Neuronal stem cell (in vitro differentiated cells): ENCODE measurements at regions not wholly inside any gene's neighbourhood (a gene's known extent, or its start where the extent isn't known, plus 50 kb on each side); places are given as distances from the start of the nearest gene placed in this dataset.

Experiments used
- DNase-seq: peaks from one replicate; pipeline ENCODE4 v3.0.0-alpha.2; 2013; ENCODE audit warnings: low spot score
- H2AFZ ChIP-seq: one replicate; pipeline ENCODE4 v1.6.1; 2013; ENCODE audit warnings: mild to moderate bottlenecking, low read length, inconsistent platforms
- H2AK5ac ChIP-seq: 2 replicates; pipeline ENCODE4 v1.6.1; 2013; ENCODE audit warnings: low read depth, mild to moderate bottlenecking, inconsistent platforms, low read length, moderate library complexity, mixed read lengths
- H2BK120ac ChIP-seq: 2 replicates; pipeline ENCODE4 v1.6.1; 2013; ENCODE audit warnings: low read depth, mild to moderate bottlenecking, inconsistent platforms, low read length, moderate library complexity, mixed read lengths
- H2BK12ac ChIP-seq: one replicate; pipeline ENCODE4 v1.6.1; 2013; ENCODE audit warnings: low read length, inconsistent platforms
- H2BK15ac ChIP-seq: 2 replicates; pipeline ENCODE4 v1.6.1; 2013; ENCODE audit warnings: mild to moderate bottlenecking, low read length, inconsistent platforms, mixed read lengths
- H2BK5ac ChIP-seq: one replicate; pipeline ENCODE4 v1.6.1; 2013; ENCODE audit warnings: inconsistent platforms, mild to moderate bottlenecking, low read length, moderate library complexity
- H3K14ac ChIP-seq: one replicate; pipeline ENCODE4 v1.6.1; 2013; ENCODE audit warnings: low read length, inconsistent platforms
- H3K18ac ChIP-seq: 2 replicates; pipeline ENCODE4 v1.6.1; 2013; ENCODE audit warnings: low read length, inconsistent platforms
- H3K23ac ChIP-seq: 2 replicates; pipeline ENCODE4 v1.6.1; 2013; ENCODE audit warnings: low read depth, mild to moderate bottlenecking, mixed read lengths, low read length, inconsistent platforms; ENCODE audit not compliant: poor library complexity
- H3K27ac ChIP-seq: replicated peaks from 3 replicates; pipeline ENCODE4 v1.5.1; 2013; ENCODE audit warnings: low read length, inconsistent platforms
- H3K27me3 ChIP-seq, 3 experiments: 2 replicates each; pipeline ENCODE4 v1.6.1; 2013; ENCODE audit warnings: low read length in 3 of 3, mild to moderate bottlenecking in 2 of 3, inconsistent platforms in 1 of 3, low read depth in 1 of 3, mixed read lengths in 1 of 3, moderate library complexity in 1 of 3; ENCODE audit not compliant: control insufficient read depth in 3 of 3, insufficient read depth in 3 of 3
- H3K36me3 ChIP-seq, 2 donors: replicated peaks in 1 of 2; 2 replicates each; pipeline ENCODE4 v1.6.1; 2013; ENCODE audit warnings: low read length in 2 of 2; ENCODE audit not compliant: control insufficient read depth in 2 of 2, insufficient read depth in 2 of 2
- H3K4ac ChIP-seq: 2 replicates; pipeline ENCODE4 v1.6.1; 2013; ENCODE audit warnings: inconsistent platforms, mild to moderate bottlenecking, low read length, moderate library complexity
- H3K4me1 ChIP-seq, 2 donors: 1 replicate in 1 of 2; 2 replicates in 1 of 2; pipeline ENCODE4 v1.6.1; 2013; ENCODE audit warnings: low read length in 2 of 2, low read depth in 1 of 2; ENCODE audit not compliant: control insufficient read depth in 2 of 2, insufficient read depth in 1 of 2
- H3K4me2 ChIP-seq: one replicate; pipeline ENCODE4 v1.6.1; 2013; ENCODE audit warnings: mild to moderate bottlenecking, low read length, inconsistent platforms; ENCODE audit not compliant: insufficient read depth, poor library complexity, severe bottlenecking
- H3K4me3 ChIP-seq, 2 donors: 2 replicates each; pipeline ENCODE4 v1.5.1; 2013; ENCODE audit warnings: low read length in 2 of 2, mild to moderate bottlenecking in 2 of 2, inconsistent platforms in 1 of 2, moderate library complexity in 1 of 2
- H3K79me1 ChIP-seq: one replicate; pipeline ENCODE4 v1.6.1; 2013; ENCODE audit warnings: low read depth, mild to moderate bottlenecking, inconsistent platforms, low read length, moderate library complexity
- H3K9ac ChIP-seq: one replicate; pipeline ENCODE4 v1.6.1; 2013; ENCODE audit warnings: mild to moderate bottlenecking, low read depth, low read length, inconsistent platforms; ENCODE audit not compliant: poor library complexity
- H3K9me3 ChIP-seq, 2 donors: replicated peaks in 1 of 2; 2 replicates each; pipeline versions ENCODE3 to v1.6.1; 2013; ENCODE audit warnings: low read length in 2 of 2, mild to moderate bottlenecking in 2 of 2, inconsistent platforms in 1 of 2, low read depth in 1 of 2, mixed read lengths in 1 of 2, moderate library complexity in 1 of 2; ENCODE audit not compliant: control insufficient read depth in 2 of 2, insufficient read depth in 1 of 2
- H4K8ac ChIP-seq: one replicate; pipeline ENCODE4 v1.6.1; 2013; ENCODE audit warnings: low read depth, mild to moderate bottlenecking, inconsistent platforms, low read length, moderate library complexity
- H4K91ac ChIP-seq: one replicate; pipeline ENCODE4 v1.6.1; 2013; ENCODE audit warnings: low read length, low read depth, mild to moderate bottlenecking, inconsistent platforms; ENCODE audit not compliant: poor library complexity
- WGBS, 2 donors: extraction: QIAGEN DNeasy Blood & Tissue Kit; methylation state at CpG; one replicate each; pipeline ENCODE4 v1.1.7; 2013; ENCODE audit warnings: missing lambda C conversion rate in 2 of 2, mixed read lengths in 1 of 2; ENCODE audit not compliant: insufficient read length in 2 of 2, insufficient replicate concordance in 1 of 2; ENCODE audit errors: extremely low coverage in 2 of 2; 5-methylcytosine and 5-hydroxymethylcytosine counted together

- no peak overlapping the region for H3K4me3 ChIP-seq
- H4K91ac ChIP-seq: no peak overlapping the region
- no peak overlapping the region for H2BK5ac ChIP-seq
- H3K14ac ChIP-seq: no peak overlapping the region
- H2AK5ac ChIP-seq: no peak overlapping the region
- no peak overlapping the region for H2BK120ac ChIP-seq
- no peak overlapping the region for H3K4ac ChIP-seq
- H2AFZ ChIP-seq: no peak overlapping the region
- H3K36me3 ChIP-seq: no peaks in the 10 kb centered on the region
- H2BK12ac ChIP-seq: no peak overlapping the region
- no peak overlapping the region for H3K9ac ChIP-seq
- H3K4me1 ChIP-seq: peaks cover 3 to 10% of the 10 kb centered on the region in 2 donors
- H3K4me2 ChIP-seq: no peak overlapping the region
- H3K9me3 ChIP-seq: peaks cover under 1 to 5% of the 10 kb centered on the region in 2 donors
- no peak for DNase-seq
- no peak overlapping the region for H3K23ac ChIP-seq
- no peaks in the 10 kb centered on the region for H3K27me3 ChIP-seq
- H3K18ac ChIP-seq: no peak overlapping the region
- no peaks in the 10 kb centered on the region for H3K79me1 ChIP-seq
- no peak overlapping the region for H4K8ac ChIP-seq
- WGBS, 2 donors: no CpG with 5 or more reads among the region's 5 CpGs
- H2BK15ac ChIP-seq: no peak overlapping the region
- no peak overlapping the region for H3K27ac ChIP-seq
Measured at GRCh38 chr2:236959036-236959435, 126.7 kb upstream of the COPS8 start.

- Histone ChIP-seq H3K9ac (no peak overlapping the region), H2BK15ac (peak overlapping the region; percentile 40), H3K4me1 (peaks cover 5 to 10% of the 10 kb centered on the region in 2 donors), H2BK5ac (no peak overlapping the region), H3K9me3 (peaks cover 0 to 2% of the 10 kb centered on the region in 2 donors), H2BK12ac (no peak overlapping the region), H2AFZ (no peak overlapping the region), H4K8ac (no peak overlapping the region), H3K27ac (no peak overlapping the region), H3K79me1 (no peaks in the 10 kb centered on the region), H3K18ac (peak overlapping the region; percentile 28), H2BK120ac (no peak overlapping the region), H3K27me3 (no peaks in the 10 kb centered on the region), H3K14ac (no peak overlapping the region), H3K36me3 (no peaks in the 10 kb centered on the region), H4K91ac (no peak overlapping the region), H3K4me2 (no peak overlapping the region), H2AK5ac (no peak overlapping the region), H3K4ac (no peak overlapping the region), H3K4me3 (no peak overlapping the region), H3K23ac (no peak overlapping the region)
- DNase-seq: no peak
- no CpG with 5 or more reads among the region's 9 CpGs for WGBS, 2 donors
Measured at GRCh38 chr2:236959876-236960275, 125.8 kb upstream of the COPS8 start.

- peaks cover 5 to 6% of the 10 kb centered on the region in 2 donors for H3K4me1 ChIP-seq
- H3K4me3 ChIP-seq: no peak overlapping the region
- no peak overlapping the region for H4K91ac ChIP-seq
- no peak overlapping the region for H2BK120ac ChIP-seq
- H2AFZ ChIP-seq: no peak overlapping the region
- H2BK15ac ChIP-seq: no peak overlapping the region
- peaks cover 0 to 2% of the 10 kb centered on the region in 2 donors for H3K9me3 ChIP-seq
- no peaks in the 10 kb centered on the region for H3K27me3 ChIP-seq
- WGBS, 2 donors: no CpG with 5 or more reads among the region's 14 CpGs
- no peak overlapping the region for H3K27ac ChIP-seq
- no peak overlapping the region for H3K4ac ChIP-seq
- no peak overlapping the region for H2BK12ac ChIP-seq
- H2BK5ac ChIP-seq: no peak overlapping the region
- no peak for DNase-seq
- H3K9ac ChIP-seq: no peak overlapping the region
- H3K18ac ChIP-seq: no peak overlapping the region
- no peaks in the 10 kb centered on the region for H3K36me3 ChIP-seq
- no peaks in the 10 kb centered on the region for H3K79me1 ChIP-seq
- H3K4me2 ChIP-seq: no peak overlapping the region
- no peak overlapping the region for H2AK5ac ChIP-seq
- H4K8ac ChIP-seq: no peak overlapping the region
- H3K23ac ChIP-seq: no peak overlapping the region
- H3K14ac ChIP-seq: no peak overlapping the region
Measured at GRCh38 chr2:236960531-236960930, 125.2 kb upstream of the COPS8 start.

- H3K9me3 ChIP-seq: peaks cover 0 to 2% of the 10 kb centered on the region in 2 donors
- no peak overlapping the region for H4K8ac ChIP-seq
- no peak overlapping the region for H3K18ac ChIP-seq
- no peak for DNase-seq
- no peak overlapping the region for H4K91ac ChIP-seq
- no peak overlapping the region for H3K27ac ChIP-seq
- no peak overlapping the region for H3K9ac ChIP-seq
- H3K23ac ChIP-seq: no peak overlapping the region
- no peaks in the 10 kb centered on the region for H3K27me3 ChIP-seq
- no peaks in the 10 kb centered on the region for H3K36me3 ChIP-seq
- no CpG with 5 or more reads among the region's 4 CpGs for WGBS, 2 donors
- H2BK12ac ChIP-seq: no peak overlapping the region
- no peak overlapping the region for H2AFZ ChIP-seq
- no peak overlapping the region for H2AK5ac ChIP-seq
- no peak overlapping the region for H2BK5ac ChIP-seq
- no peaks in the 10 kb centered on the region for H3K79me1 ChIP-seq
- no peak overlapping the region for H3K14ac ChIP-seq
- peaks cover 0 to 5% of the 10 kb centered on the region in 2 donors for H3K4me1 ChIP-seq
- H3K4ac ChIP-seq: no peak overlapping the region
- H3K4me2 ChIP-seq: no peak overlapping the region
- H3K4me3 ChIP-seq: no peak overlapping the region
- H2BK15ac ChIP-seq: no peak overlapping the region
- no peak overlapping the region for H2BK120ac ChIP-seq
Measured at GRCh38 chr2:236962816-236963215, 122.9 kb upstream of the COPS8 start.
